ENCODE measurements at regions not wholly inside any gene's neighbourhood (a gene's known extent, or its start where the extent isn't known, plus 50 kb on each side); places are given as distances from the start of the nearest gene placed in this dataset.

DNA sequence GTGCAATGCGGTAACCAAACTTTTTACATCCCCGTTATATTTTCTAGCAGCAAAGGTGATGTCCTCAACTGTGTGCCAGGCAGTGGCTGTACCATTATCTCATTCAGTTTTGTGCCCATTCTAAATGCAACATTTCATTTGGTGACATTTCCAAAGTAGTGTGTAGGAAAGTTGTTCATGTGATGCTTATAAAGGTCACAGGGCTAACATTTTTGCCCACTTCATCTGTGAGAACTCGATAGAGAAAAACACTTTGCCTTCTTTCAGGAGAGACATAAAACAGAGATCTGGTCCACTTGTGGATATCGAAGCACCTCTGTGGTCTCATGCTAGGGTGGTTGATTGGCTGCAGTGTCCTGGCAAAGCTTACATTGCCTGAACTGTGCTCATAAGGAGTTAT, 414.2 kb upstream of the PDE3A start:
- no peak for ATAC-seq
- no peak for TF ChIP-seq RARB (CRISPR knock-in tag; IDR thresholded peaks at IDR 0.05)
- TF ChIP-seq ZFP3 (CRISPR knock-in tag; IDR thresholded peaks at IDR 0.05) = no peak
- TF ChIP-seq CSDC2 (CRISPR knock-in tag; IDR thresholded peaks at IDR 0.05) = no peak
- TF ChIP-seq ZNF565 (CRISPR knock-in tag; conservative IDR thresholded peaks at IDR 0.05; ENCODE audit: low read depth) = no peak
- no peak for TF ChIP-seq CSRNP3 (CRISPR knock-in tag; IDR thresholded peaks at IDR 0.05)
- TF ChIP-seq TOX (CRISPR knock-in tag; IDR thresholded peaks at IDR 0.05; ENCODE audit: borderline replicate concordance) = no peak
- TF ChIP-seq PATZ1 (CRISPR knock-in tag; IDR thresholded peaks at IDR 0.05; ENCODE audit: borderline replicate concordance) = no peak
- no peak for TF ChIP-seq ZFP30 (CRISPR knock-in tag; IDR thresholded peaks at IDR 0.05)
- TF ChIP-seq SNAI2 (CRISPR knock-in tag; IDR thresholded peaks at IDR 0.05) = no peak
- TF ChIP-seq ZC3H10 (CRISPR knock-in tag; IDR thresholded peaks at IDR 0.05) = no peak
- no peak for TF ChIP-seq ZNF8 (CRISPR knock-in tag; IDR thresholded peaks at IDR 0.05)
- TF ChIP-seq ARNTL (CRISPR knock-in tag; IDR thresholded peaks at IDR 0.05; ENCODE audit: borderline replicate concordance, low read depth) = no peak
- no peak for TF ChIP-seq GLIS3 (CRISPR knock-in tag; IDR thresholded peaks at IDR 0.05)
- TF ChIP-seq POU6F1 (CRISPR knock-in tag; IDR thresholded peaks at IDR 0.05; ENCODE audit: borderline replicate concordance, low read depth) = no peak
- TF ChIP-seq ESRRG (CRISPR knock-in tag; IDR thresholded peaks at IDR 0.05) = no peak
- TF ChIP-seq PPARA (CRISPR knock-in tag; IDR thresholded peaks at IDR 0.05; ENCODE audit: borderline replicate concordance) = no peak
- TF ChIP-seq, protein P1, sequence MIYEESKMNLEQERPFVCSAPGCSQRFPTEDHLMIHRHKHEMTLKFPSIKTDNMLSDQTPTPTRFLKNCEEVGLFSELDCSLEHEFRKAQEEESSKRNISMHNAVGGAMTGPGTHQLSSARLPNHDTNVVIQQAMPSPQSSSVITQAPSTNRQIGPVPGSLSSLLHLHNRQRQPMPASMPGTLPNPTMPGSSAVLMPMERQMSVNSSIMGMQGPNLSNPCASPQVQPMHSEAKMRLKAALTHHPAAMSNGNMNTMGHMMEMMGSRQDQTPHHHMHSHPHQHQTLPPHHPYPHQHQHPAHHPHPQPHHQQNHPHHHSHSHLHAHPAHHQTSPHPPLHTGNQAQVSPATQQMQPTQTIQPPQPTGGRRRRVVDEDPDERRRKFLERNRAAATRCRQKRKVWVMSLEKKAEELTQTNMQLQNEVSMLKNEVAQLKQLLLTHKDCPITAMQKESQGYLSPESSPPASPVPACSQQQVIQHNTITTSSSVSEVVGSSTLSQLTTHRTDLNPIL (CRISPR knock-in tag; IDR thresholded peaks at IDR 0.05; ENCODE audit: low read depth) = no peak
- TF ChIP-seq TCF4 (CRISPR knock-in tag; IDR thresholded peaks at IDR 0.05; ENCODE audit: borderline replicate concordance) = no peak
- no peak for TF ChIP-seq OSR1 (CRISPR knock-in tag; IDR thresholded peaks at IDR 0.05)

DNA sequence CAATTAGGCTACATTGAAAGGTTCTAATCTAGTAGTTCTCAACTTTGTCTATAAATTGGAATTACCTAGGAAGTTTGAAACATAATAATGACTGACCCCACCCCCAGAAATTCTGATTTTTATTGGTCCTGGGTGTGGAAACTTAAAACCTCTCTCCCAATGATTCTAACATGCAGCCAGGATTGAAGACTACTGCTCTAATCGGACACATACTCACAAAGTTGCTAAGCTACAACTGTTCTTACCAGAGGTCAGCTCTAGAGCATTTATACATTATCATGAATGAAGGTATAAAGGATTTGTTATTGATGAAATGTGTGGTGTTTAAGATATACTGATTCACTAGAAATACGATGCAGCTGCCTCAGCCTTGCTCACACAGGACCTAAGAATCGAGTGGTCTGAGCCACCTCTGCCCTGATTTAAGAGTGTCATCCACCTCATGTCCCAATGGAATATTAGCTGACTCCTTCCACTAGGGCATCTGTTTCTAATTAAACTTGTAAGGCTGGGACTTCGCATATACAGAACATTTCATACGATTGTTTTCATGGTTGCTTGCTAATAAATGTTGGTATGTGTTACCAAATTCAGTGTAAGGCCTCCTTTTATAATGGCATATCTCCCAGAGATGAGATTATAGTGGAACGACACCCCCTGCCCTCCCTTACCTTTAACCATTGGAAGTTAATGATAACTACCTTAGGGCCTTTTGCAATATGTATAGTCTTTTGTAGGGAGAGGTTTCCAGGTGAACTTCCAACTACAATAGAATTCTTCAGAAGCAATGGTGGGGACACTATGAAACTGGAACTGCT, 410.8 kb upstream of the PDE3A start:
- TF ChIP-seq OSR1 (CRISPR knock-in tag; IDR thresholded peaks at IDR 0.05) (no peak), TCF4 (CRISPR knock-in tag; IDR thresholded peaks at IDR 0.05; ENCODE audit: borderline replicate concordance) (0 out of 2 replicates have a peak, but pooled peaks have one; percentile 36)
- peak; percentile 37; the same call in 2 of the 3 replicates for ATAC-seq

DNA sequence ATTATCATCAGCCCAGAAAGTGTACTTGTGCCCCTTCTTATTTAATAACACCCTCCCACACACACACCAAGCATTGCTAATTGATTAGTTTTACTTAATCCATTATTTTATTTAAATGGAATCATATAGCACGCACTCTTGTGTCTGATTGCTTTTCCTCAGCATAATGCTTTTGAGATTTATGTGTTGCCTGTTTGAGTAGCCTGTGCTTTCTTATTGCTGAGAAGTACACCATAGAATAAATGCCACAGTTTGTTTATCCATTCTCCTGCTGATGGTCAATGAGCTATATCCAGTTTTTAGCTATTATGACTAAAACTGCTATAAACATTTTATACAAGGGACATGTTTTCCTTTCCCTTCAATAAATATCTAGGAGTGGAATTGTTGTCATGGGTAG, 409.9 kb upstream of the PDE3A start:
- TF ChIP-seq RARB (CRISPR knock-in tag; IDR thresholded peaks at IDR 0.05) (no peak), GLIS3 (CRISPR knock-in tag; IDR thresholded peaks at IDR 0.05) (no peak), ZNF565 (CRISPR knock-in tag; conservative IDR thresholded peaks at IDR 0.05; ENCODE audit: low read depth) (no peak), TCF4 (CRISPR knock-in tag; IDR thresholded peaks at IDR 0.05; ENCODE audit: borderline replicate concordance) (no peak), OSR1 (CRISPR knock-in tag; IDR thresholded peaks at IDR 0.05) (no peak)
- no peak for ATAC-seq

DNA sequence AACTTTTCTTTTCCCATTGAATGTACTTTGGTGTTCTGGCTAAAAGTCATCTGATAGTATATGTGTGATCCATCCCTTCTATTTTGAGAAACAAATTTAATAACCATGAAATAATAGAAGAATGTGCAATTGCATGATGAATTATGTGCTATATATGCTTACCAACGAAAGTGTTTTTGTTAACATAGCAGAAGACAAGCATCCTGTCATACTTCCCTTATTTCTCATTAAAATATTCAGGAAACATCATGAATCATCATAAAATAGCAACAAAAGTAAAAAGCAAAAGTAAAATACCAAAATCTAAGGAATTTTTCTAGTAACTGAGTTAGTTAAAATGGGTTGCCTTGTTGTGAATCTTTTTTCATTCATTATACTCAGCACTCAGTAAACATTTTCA, 409.0 kb upstream of the PDE3A start:
- ATAC-seq = peak; percentile 61
- TF ChIP-seq, protein P2, sequence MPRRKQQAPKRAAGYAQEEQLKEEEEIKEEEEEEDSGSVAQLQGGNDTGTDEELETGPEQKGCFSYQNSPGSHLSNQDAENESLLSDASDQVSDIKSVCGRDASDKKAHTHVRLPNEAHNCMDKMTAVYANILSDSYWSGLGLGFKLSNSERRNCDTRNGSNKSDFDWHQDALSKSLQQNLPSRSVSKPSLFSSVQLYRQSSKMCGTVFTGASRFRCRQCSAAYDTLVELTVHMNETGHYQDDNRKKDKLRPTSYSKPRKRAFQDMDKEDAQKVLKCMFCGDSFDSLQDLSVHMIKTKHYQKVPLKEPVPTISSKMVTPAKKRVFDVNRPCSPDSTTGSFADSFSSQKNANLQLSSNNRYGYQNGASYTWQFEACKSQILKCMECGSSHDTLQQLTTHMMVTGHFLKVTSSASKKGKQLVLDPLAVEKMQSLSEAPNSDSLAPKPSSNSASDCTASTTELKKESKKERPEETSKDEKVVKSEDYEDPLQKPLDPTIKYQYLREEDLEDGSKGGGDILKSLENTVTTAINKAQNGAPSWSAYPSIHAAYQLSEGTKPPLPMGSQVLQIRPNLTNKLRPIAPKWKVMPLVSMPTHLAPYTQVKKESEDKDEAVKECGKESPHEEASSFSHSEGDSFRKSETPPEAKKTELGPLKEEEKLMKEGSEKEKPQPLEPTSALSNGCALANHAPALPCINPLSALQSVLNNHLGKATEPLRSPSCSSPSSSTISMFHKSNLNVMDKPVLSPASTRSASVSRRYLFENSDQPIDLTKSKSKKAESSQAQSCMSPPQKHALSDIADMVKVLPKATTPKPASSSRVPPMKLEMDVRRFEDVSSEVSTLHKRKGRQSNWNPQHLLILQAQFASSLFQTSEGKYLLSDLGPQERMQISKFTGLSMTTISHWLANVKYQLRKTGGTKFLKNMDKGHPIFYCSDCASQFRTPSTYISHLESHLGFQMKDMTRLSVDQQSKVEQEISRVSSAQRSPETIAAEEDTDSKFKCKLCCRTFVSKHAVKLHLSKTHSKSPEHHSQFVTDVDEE (CRISPR knock-in tag; IDR thresholded peaks at IDR 0.05) = no peak
- TF ChIP-seq ZNF70 (CRISPR knock-in tag; IDR thresholded peaks at IDR 0.05) (no peak), ISL1 (CRISPR knock-in tag; IDR thresholded peaks at IDR 0.05) (0 out of 2 replicates have a peak, but pooled peaks have one; percentile 25), ZC3H10 (CRISPR knock-in tag; IDR thresholded peaks at IDR 0.05) (no peak), ZNF565 (CRISPR knock-in tag; conservative IDR thresholded peaks at IDR 0.05; ENCODE audit: low read depth) (no peak), ZFP3 (CRISPR knock-in tag; IDR thresholded peaks at IDR 0.05) (no peak)

All from SK-N-SH treated with all-trans-retinoic acid at 6 μM for 48 hours (cell line).